ENCODE measurements at regions not wholly inside any gene's neighbourhood (a gene's known extent, or its start where the extent isn't known, plus 50 kb on each side); places are given as distances from the start of the nearest gene placed in this dataset.

- 82 to 90% (median 89%) methylated on average over 5 of the region's 5 CpGs for WGBS, 5 donors
- Histone ChIP-seq H3K4me3 (no peak overlapping the region), H3K9me3 (no peaks in the 10 kb centered on the region), H3K27me3 (no peaks in the 10 kb centered on the region), H3K36me3 (no peaks in the 10 kb centered on the region), H3K27ac (no peak overlapping the region), H3K4me1 (no peaks in the 10 kb centered on the region)
- intact Hi-C loops (cut with DNase I; ENCODE audit: low total_unique reads) = no loop called here
- no peak for DNase-seq
- TF ChIP-seq CTCF (IDR thresholded peaks at IDR 0.05) (no peak), POLR2AphosphoS5 (IDR thresholded peaks at IDR 0.05) (no peak), POLR2A (IDR thresholded peaks at IDR 0.05) (no peak), EP300 (IDR thresholded peaks at IDR 0.05) (no peak)
These were observed 259.2 kb upstream of the GALNTL6 start for GRCh38 chr4:171553961-171554360.

- Histone ChIP-seq H3K27me3 (no peaks in the 10 kb centered on the region), H3K9me3 (no peaks in the 10 kb centered on the region), H3K27ac (no peak overlapping the region), H3K4me1 (no peaks in the 10 kb centered on the region), H3K4me3 (no peak overlapping the region), H3K36me3 (no peaks in the 10 kb centered on the region)
- no peak for DNase-seq
- TF ChIP-seq CTCF (IDR thresholded peaks at IDR 0.05) = no peak
- no peak for TF ChIP-seq EP300 (IDR thresholded peaks at IDR 0.05)
- TF ChIP-seq POLR2A (IDR thresholded peaks at IDR 0.05) = no peak
- TF ChIP-seq POLR2AphosphoS5 (IDR thresholded peaks at IDR 0.05) = no peak
- intact Hi-C loops (cut with DNase I; ENCODE audit: low total_unique reads) = no loop called here
- 70 to 82% (median 78%) methylated on average over 2 of the region's 2 CpGs for WGBS, 5 donors
These were observed 270.6 kb upstream of the GALNTL6 start for GRCh38 chr4:171542640-171543039.

GRCh38 chr4:171538601-171539100 lies 274.6 kb upstream of the GALNTL6 start:
- 57 to 94% (median 67%) methylated on average over 1 of the region's 1 CpG for WGBS, 5 donors
- no peak overlapping the region for H3K4me3 ChIP-seq
- no peak overlapping the region for H3K27ac ChIP-seq
- H3K27me3 ChIP-seq = no peaks in the 10 kb centered on the region
- no peak for DNase-seq
- H3K9me3 ChIP-seq = no peaks in the 10 kb centered on the region
- H3K36me3 ChIP-seq = no peaks in the 10 kb centered on the region
- intact Hi-C loops (cut with DNase I; ENCODE audit: low total_unique reads) = no loop called here
- H3K4me1 ChIP-seq = no peaks in the 10 kb centered on the region
- no peak for TF ChIP-seq EP300 (IDR thresholded peaks at IDR 0.05)
- no peak for TF ChIP-seq CTCF (IDR thresholded peaks at IDR 0.05)
- no peak for TF ChIP-seq POLR2AphosphoS5 (IDR thresholded peaks at IDR 0.05)
- TF ChIP-seq POLR2A (IDR thresholded peaks at IDR 0.05) = no peak

GRCh38 chr4:171534391-171534790 lies 278.8 kb upstream of the GALNTL6 start:
- 59 to 74% (median 71%) methylated on average over 1 of the region's 1 CpG for WGBS, 5 donors
- no peak overlapping the region for H3K4me3 ChIP-seq
- H3K4me1 ChIP-seq = no peaks in the 10 kb centered on the region
- H3K9me3 ChIP-seq = no peaks in the 10 kb centered on the region
- TF ChIP-seq EP300 (IDR thresholded peaks at IDR 0.05) = no peak
- TF ChIP-seq CTCF (IDR thresholded peaks at IDR 0.05) = no peak
- no peak for TF ChIP-seq POLR2AphosphoS5 (IDR thresholded peaks at IDR 0.05)
- no peak for TF ChIP-seq POLR2A (IDR thresholded peaks at IDR 0.05)
- H3K36me3 ChIP-seq = no peaks in the 10 kb centered on the region
- intact Hi-C loops (cut with DNase I; ENCODE audit: low total_unique reads) = no loop called here
- no peaks in the 10 kb centered on the region for H3K27me3 ChIP-seq
- no peak overlapping the region for H3K27ac ChIP-seq
- DNase-seq = no peak
